ENCODE measurements at regions not wholly inside any gene's neighbourhood (a gene's known extent, or its start where the extent isn't known, plus 50 kb on each side); places are given as distances from the start of the nearest gene placed in this dataset.
"Not testable (repeated sequence)": the region's sequence is repeated elsewhere in the genome, so short reads cannot be mapped to it uniquely, and the experiment has no call there.

GRCh38 chr13:84843368-84843767, 955.9 kb downstream of the SLITRK6 start:
- DNase-seq: no peak
- TF ChIP-seq GATA1 (IDR thresholded peaks at IDR 0.05; ENCODE audit: low read depth, low read length) (no peak), POLR2A (IDR thresholded peaks at IDR 0.05; ENCODE audit: low read length) (no peak)

- DNase-seq: no peak
- TF ChIP-seq POLR2A (IDR thresholded peaks at IDR 0.05; ENCODE audit: low read length) (no peak), GATA1 (IDR thresholded peaks at IDR 0.05; ENCODE audit: low read depth, low read length) (no peak)
These were observed 951.9 kb upstream of the SLITRK1 start for GRCh38 chr13:84834201-84834600.

- DNase-seq: no peak
- TF ChIP-seq POLR2A (IDR thresholded peaks at IDR 0.05; ENCODE audit: low read length) (no peak), GATA1 (IDR thresholded peaks at IDR 0.05; ENCODE audit: low read depth, low read length) (no peak)
These were observed 949.7 kb upstream of the SLITRK1 start for GRCh38 chr13:84831666-84832657.

DNA sequence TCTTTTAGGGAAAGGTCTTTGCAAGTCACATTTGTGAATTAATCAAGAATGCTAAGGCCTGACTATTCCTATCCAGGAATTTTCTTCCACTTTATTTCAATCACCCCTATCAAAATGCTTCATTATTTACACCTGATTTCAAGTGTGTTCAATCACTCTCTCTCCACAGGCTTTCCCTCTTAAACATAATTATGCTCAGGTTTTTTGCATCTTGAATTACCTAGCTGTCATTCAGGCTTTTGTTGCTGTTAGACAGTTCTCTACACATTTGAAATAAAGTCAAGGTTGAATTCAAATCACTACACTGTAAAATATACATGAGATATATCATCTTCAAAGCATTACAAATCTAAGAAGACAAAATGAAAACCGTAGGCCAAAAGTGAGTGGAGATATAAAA, 941.3 kb upstream of the SLITRK1 start:
- DNase-seq: no peak
- no peak for TF ChIP-seq POLR2A (IDR thresholded peaks at IDR 0.05; ENCODE audit: low read length)
- no peak for TF ChIP-seq GATA1 (IDR thresholded peaks at IDR 0.05; ENCODE audit: low read depth, low read length)

- DNase-seq: no peak
- TF ChIP-seq POLR2A (IDR thresholded peaks at IDR 0.05; ENCODE audit: low read length) (no peak), GATA1 (IDR thresholded peaks at IDR 0.05; ENCODE audit: low read depth, low read length) (no peak)
These were observed 939.0 kb upstream of the SLITRK1 start for GRCh38 chr13:84821261-84821660.

DNA sequence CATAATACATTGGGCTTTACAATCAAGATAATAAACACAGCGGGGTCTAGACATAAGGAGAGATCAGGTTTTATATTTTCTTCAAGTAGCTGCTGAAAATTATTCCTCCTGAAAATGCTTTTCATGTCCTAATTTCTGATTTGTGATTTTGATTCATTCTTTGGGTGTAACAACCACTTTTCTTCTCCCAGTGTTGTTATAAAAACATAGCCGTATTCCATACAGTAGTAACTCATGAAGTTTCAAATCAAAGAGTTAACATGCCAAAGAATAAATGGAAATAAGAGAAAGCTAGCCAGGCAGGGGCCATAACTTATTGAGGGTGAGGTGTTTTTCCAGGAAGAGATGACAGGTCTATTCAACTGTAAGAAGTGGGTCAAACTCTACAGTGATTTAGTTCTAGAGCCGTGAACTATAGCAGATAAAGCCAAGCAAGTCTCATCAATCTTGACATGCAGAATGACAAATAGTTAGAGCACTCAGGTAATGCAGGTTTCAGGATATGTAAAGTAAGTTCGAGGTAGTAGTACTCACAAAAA, 934.4 kb upstream of the SLITRK1 start:
- TF ChIP-seq POLR2A (IDR thresholded peaks at IDR 0.05; ENCODE audit: low read length) (no peak), GATA1 (IDR thresholded peaks at IDR 0.05; ENCODE audit: low read depth, low read length) (no peak)
- DNase-seq: no peak

GRCh38 chr13:84812789-84813188, 930.5 kb upstream of the SLITRK1 start:
- no peak for DNase-seq
- TF ChIP-seq POLR2A (IDR thresholded peaks at IDR 0.05; ENCODE audit: low read length): no peak
- no peak for TF ChIP-seq GATA1 (IDR thresholded peaks at IDR 0.05; ENCODE audit: low read depth, low read length)

GRCh38 chr13:84812078-84812477, 929.8 kb upstream of the SLITRK1 start:
- no peak for TF ChIP-seq GATA1 (IDR thresholded peaks at IDR 0.05; ENCODE audit: low read depth, low read length)
- no peak for TF ChIP-seq POLR2A (IDR thresholded peaks at IDR 0.05; ENCODE audit: low read length)
- no peak for DNase-seq

DNA sequence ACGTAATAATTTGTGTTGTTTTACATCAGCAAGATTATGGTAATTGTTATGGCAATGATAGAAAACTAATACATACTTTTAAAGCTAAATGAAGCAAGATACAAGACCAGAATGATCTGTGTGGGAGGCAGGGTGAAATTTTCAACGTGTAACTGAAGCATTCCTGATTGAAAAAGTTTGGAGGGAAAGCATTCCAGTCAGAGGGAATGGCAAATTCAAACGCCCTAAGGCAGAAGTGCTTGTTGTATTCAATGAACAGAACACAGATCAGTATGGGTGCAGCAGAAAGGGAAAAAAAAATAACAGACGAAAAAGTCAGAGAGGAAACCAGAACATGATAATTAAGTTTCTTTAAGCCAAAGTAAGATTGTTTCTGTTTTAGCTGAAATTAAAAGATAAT, 928.5 kb upstream of the SLITRK1 start:
- DNase-seq: no peak
- TF ChIP-seq POLR2A (IDR thresholded peaks at IDR 0.05; ENCODE audit: low read length) (no peak), GATA1 (IDR thresholded peaks at IDR 0.05; ENCODE audit: low read depth, low read length) (no peak)

GRCh38 chr13:84802073-84802472, 919.8 kb upstream of the SLITRK1 start:
- TF ChIP-seq POLR2A (IDR thresholded peaks at IDR 0.05; ENCODE audit: low read length): no peak
- no peak for TF ChIP-seq GATA1 (IDR thresholded peaks at IDR 0.05; ENCODE audit: low read depth, low read length)
- no peak for DNase-seq

DNA sequence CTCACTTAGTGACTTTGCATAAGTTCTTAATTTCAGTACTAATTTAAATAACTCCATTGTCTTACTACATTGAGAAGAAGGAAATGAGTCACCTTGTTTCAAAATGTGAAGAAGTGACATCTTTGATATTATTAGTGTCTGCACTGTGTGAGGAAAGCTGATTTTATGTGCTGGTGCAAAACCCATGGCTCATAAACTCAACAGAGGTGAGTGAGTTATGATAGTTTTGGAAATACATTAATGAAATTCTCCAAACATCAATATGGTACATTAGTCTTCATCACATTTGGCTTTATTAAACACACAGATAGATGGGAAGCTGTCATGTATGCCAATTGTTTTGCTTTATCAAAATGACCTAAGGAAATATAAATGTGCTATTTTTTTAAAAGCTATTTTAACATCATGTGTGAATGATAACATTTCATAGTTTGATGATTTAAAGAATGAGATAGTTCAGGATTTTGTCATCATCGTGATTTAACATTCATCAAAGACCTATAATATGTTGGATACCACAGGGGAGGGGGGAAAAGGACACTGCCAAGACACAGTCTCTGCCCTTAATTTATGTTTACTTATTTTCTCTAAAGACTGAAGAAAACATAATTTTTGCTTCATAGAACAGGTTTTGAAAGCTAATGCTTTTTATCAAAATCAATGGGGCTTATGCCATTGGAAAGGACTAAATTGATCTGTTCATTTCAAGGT, 902.3 kb upstream of the SLITRK1 start:
- TF ChIP-seq GATA1 (IDR thresholded peaks at IDR 0.05; ENCODE audit: low read depth, low read length) (no peak), POLR2A (IDR thresholded peaks at IDR 0.05; ENCODE audit: low read length) (no peak)
- no peak for DNase-seq

DNA sequence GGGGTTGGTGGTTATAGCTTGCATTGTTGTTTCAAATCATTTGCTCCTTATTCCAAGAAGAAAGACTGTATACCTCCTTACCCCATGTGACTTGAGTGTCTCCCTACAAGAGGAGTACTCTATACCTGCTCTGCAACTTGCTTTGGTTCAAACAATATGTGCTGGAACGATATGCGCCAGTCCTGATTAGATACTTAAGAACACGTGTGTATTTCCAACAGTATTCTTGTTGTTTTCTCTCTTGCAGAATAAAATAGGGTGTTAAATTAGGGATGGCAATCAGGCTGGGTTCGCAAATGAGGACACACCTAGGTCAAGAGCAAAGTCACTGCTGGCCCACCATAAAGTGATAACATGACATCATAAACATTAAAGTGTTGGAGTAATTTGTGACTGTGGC, 895.0 kb upstream of the SLITRK1 start:
- TF ChIP-seq GATA1 (IDR thresholded peaks at IDR 0.05; ENCODE audit: low read depth, low read length): no peak
- no peak for TF ChIP-seq POLR2A (IDR thresholded peaks at IDR 0.05; ENCODE audit: low read length)
- no peak for DNase-seq

GRCh38 chr13:84776593-84776992, 894.3 kb upstream of the SLITRK1 start:
- no peak for DNase-seq
- no peak for TF ChIP-seq GATA1 (IDR thresholded peaks at IDR 0.05; ENCODE audit: low read depth, low read length)
- TF ChIP-seq POLR2A (IDR thresholded peaks at IDR 0.05; ENCODE audit: low read length): no peak

GRCh38 chr13:84775920-84776319, 893.6 kb upstream of the SLITRK1 start:
- DNase-seq: not testable (repeated sequence)

Data from erythroblast (primary cell).